ENCODE measurements at regions not wholly inside any gene's neighbourhood (a gene's known extent, or its start where the extent isn't known, plus 50 kb on each side); places are given as distances from the start of the nearest gene placed in this dataset.

DNA sequence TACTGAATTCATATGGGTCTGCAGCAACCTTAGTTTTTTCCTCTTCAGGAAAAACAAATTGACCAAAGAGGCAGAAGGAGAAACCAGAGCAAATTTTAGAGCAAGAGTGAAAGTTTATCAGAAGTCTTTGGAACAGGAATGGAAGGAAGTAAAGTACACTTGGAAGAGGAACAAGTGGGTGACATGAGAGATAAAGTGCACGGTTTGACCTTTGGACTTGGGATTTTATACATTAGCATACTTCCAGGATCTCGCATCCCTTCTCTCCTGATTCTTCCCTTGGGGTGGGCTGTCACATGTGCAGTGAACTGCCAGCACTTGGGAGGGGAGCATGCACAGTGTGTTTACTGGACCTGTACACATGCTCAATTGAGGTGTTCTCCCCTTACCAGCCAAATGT lies 754.8 kb upstream of the ADAMTS5 start:
- Mint-ChIP-seq H3K4me1 (no peaks in the 10 kb centered on the region), H3K9me3 (peaks cover 2% of the 10 kb centered on the region), H3K36me3 (ENCODE audit: low read depth) (no peaks in the 10 kb centered on the region), H3K27ac (no peak overlapping the region), H3K27me3 (no peaks in the 10 kb centered on the region), H3K4me3 (no peak overlapping the region)
- ChIA-PET POLR2A (no interaction called here), CTCF (no interaction called here)
- DNase-seq: no peak
- TF ChIP-seq, protein P1, sequence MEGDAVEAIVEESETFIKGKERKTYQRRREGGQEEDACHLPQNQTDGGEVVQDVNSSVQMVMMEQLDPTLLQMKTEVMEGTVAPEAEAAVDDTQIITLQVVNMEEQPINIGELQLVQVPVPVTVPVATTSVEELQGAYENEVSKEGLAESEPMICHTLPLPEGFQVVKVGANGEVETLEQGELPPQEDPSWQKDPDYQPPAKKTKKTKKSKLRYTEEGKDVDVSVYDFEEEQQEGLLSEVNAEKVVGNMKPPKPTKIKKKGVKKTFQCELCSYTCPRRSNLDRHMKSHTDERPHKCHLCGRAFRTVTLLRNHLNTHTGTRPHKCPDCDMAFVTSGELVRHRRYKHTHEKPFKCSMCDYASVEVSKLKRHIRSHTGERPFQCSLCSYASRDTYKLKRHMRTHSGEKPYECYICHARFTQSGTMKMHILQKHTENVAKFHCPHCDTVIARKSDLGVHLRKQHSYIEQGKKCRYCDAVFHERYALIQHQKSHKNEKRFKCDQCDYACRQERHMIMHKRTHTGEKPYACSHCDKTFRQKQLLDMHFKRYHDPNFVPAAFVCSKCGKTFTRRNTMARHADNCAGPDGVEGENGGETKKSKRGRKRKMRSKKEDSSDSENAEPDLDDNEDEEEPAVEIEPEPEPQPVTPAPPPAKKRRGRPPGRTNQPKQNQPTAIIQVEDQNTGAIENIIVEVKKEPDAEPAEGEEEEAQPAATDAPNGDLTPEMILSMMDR (IDR thresholded peaks at IDR 0.05): no peak
- no peak for ATAC-seq (ENCODE audit: low read depth)
- intact Hi-C loops (cut with micrococcal nuclease): no loop called here

DNA sequence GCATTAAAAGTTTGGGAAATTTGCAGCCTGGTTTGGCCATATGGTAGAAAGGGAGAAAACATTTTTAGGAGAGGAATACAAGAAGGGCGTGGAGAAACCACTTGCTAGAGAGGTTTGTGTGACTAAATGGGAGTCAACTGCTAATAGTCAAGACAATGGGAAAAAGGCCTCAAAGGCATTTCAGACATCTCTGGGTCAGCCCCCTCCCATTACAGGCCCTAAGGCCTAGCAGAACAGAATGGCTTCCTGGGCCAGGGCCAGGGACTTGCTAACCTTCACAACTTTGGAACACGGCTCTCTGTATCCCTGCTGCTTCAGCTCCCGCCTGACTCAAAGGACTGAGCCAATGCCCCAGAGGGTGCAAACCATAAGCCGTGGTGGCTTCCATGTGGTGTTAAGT lies 752.3 kb upstream of the ADAMTS5 start:
- intact Hi-C loops (cut with micrococcal nuclease): no loop called here
- H3K4me1 Mint-ChIP-seq: no peaks in the 10 kb centered on the region

DNA sequence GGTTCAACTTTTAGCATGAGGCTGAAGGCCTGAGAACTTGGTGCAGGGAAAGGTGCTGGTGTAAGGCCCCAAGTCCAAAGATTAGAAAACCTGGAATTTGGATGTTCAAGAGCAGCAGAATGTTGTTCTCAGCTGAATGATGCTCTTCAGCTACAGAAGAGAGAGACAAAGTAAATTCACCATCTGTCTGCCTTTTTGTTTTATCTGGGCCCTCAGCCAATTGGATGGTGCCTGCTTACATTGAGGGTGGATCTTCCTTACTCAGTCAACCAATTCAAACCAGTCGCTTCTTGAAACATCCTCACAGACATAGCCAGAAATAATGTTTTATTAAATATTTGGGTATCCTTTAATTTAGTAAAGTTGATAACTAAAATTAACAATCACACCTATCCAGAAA lies 748.2 kb upstream of the ADAMTS5 start:
- H3K27me3 Mint-ChIP-seq: no peaks in the 10 kb centered on the region
- DNase-seq: no peak
- H3K4me1 Mint-ChIP-seq: no peaks in the 10 kb centered on the region
- H3K27ac Mint-ChIP-seq: no peak overlapping the region
- CTCF ChIA-PET: no interaction called here
- no peak overlapping the region for H3K4me3 Mint-ChIP-seq
- TF ChIP-seq, protein P1 (IDR thresholded peaks at IDR 0.05): no peak
- H3K9me3 Mint-ChIP-seq: peaks cover 4% of the 10 kb centered on the region
- POLR2A ChIA-PET: no interaction called here
- no peak for ATAC-seq (ENCODE audit: low read depth)
- intact Hi-C loops (cut with micrococcal nuclease): no loop called here
- no peaks in the 10 kb centered on the region for H3K36me3 Mint-ChIP-seq (ENCODE audit: low read depth)

More for the DNA sequence above, 752.3 kb upstream of the ADAMTS5 start:
- ChIA-PET POLR2A (no interaction called here), CTCF (no interaction called here)
- DNase-seq (no peak), ATAC-seq (ENCODE audit: low read depth) (no peak)
- Mint-ChIP-seq H3K9me3 (peaks cover 4% of the 10 kb centered on the region), H3K4me3 (no peak overlapping the region), H3K27me3 (no peaks in the 10 kb centered on the region), H3K27ac (no peak overlapping the region), H3K36me3 (ENCODE audit: low read depth) (no peaks in the 10 kb centered on the region)
- TF ChIP-seq, protein P1 (IDR thresholded peaks at IDR 0.05): no peak

DNA sequence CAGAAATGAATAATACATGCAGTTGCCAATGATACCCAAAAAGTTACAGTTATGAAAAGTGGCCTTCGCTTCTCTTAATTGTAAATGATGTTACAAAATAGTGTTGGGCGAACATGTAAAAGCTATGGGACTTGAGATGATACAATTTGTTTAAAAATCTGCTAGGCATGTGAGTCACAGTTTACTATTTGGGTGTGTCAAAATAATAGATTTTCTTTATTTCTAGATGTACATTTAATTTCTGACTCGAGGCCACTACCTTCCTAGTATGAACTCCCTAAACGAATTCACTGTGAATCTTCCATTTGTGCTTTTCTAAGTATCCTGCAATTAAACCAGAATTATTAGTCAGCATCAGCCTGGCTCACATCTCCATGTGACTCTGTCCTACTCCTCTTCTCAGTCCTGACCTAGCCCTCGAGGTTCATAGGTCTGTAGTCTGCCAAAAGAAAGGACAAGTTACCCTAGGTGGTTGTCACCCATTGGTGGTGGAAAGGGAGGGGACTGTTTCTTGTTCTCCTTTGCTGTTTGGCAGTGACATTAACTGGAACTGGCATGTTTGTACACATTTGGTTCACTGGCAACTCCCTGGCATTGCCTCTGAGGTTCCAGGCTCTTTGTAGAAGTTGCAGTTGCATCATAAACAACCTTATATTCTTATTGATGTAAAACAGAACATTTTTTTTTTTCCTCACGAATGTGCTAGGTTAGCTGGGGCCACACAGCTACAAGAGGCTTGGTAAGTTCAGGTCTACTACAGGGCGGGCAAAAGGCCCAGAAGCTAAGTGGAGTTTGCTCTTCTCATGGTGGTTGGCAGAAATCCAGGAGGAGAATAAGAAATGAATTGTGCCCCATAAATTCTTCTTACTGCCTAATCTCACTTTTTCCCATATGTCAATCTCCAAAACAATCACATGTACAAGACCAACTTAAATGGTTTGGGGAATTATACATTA lies 746.5 kb upstream of the ADAMTS5 start:
- H3K27ac Mint-ChIP-seq: no peak overlapping the region
- H3K36me3 Mint-ChIP-seq (ENCODE audit: low read depth): no peaks in the 10 kb centered on the region
- intact Hi-C loops (cut with micrococcal nuclease): no loop called here
- DNase-seq (no peak), ATAC-seq (ENCODE audit: low read depth) (no peak)
- H3K27me3 Mint-ChIP-seq: no peaks in the 10 kb centered on the region
- TF ChIP-seq, protein P1 (IDR thresholded peaks at IDR 0.05): no peak
- peaks cover 4% of the 10 kb centered on the region for H3K9me3 Mint-ChIP-seq
- H3K4me1 Mint-ChIP-seq: no peaks in the 10 kb centered on the region
- ChIA-PET CTCF (no interaction called here), POLR2A (no interaction called here)
- no peak overlapping the region for H3K4me3 Mint-ChIP-seq

DNA sequence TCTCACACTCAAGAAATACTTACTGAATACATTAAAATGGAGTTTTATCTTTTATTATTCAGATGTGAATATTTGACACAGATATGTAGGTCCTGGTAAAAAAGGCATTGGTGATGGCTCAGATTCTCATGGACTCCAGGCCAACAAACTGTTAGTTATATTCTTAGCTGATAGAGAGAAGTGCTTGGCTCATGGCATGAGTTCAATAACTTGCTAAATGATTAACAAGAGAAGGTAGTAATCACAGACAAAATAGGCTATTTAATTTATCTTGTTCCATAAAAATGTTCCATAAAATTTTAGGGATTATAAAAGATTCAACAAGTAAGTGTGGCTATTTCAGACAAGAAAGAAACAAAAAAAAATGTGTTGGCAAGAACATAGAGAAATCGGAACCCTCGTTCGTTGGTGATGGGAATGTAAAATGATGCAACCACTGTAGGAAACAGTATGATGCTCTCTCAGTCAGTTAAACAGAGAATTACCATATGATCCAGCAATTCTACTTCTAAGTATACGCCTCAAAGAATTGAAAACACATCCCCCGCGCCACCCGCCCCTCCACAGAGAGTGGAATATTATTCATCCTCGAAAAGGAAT lies 737.8 kb upstream of the ADAMTS5 start:
- DNase-seq: no peak
- Mint-ChIP-seq H3K4me3 (no peak overlapping the region), H3K27me3 (no peaks in the 10 kb centered on the region), H3K27ac (no peak overlapping the region), H3K9me3 (peaks cover 6% of the 10 kb centered on the region), H3K4me1 (no peaks in the 10 kb centered on the region), H3K36me3 (ENCODE audit: low read depth) (no peaks in the 10 kb centered on the region)
- ChIA-PET CTCF (no interaction called here), POLR2A (no interaction called here)
- ATAC-seq (ENCODE audit: low read depth): no peak
- TF ChIP-seq, protein P1 (IDR thresholded peaks at IDR 0.05): no peak
- intact Hi-C loops (cut with micrococcal nuclease): loop anchor here (5.0 kb wide), 2 partner anchors 1043 to 1822 kb away; no protein-coding TSS in a partner anchor

Data from activated B cell treated with CpG ODN at 0.5 μM for 24 hours (primary cell).